ENCODE measurements at regions not wholly inside any gene's neighbourhood (a gene's known extent, or its start where the extent isn't known, plus 50 kb on each side); places are given as distances from the start of the nearest gene placed in this dataset.

DNA sequence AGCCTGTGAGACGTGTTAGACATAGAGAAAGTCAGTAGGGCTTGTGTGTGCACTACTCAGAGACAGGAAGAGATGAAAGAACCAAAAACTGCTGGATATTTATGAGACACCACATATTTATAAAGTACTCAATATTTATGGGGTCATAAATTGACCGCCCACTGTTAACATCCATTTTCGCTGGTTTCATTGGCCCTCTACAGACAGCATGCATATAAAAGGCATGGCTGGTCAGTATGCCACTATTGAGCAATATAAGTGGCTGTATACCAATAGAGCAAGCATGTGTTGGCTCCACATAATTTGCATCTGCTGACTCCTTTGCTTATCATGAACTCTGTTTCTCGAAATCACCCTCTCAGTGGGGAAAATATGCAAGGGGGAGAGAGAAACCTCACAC is 110.3 kb upstream of the BTN3A2 start:
- peaks cover 27% of the 10 kb centered on the region for H3K79me2 ChIP-seq (ENCODE audit: insufficient read depth)
- CTCF ChIA-PET: interaction anchor here (0.6 kb wide), 1 partner anchor 1629 kb away, joined by 3 read pairs; no protein-coding TSS in a partner anchor

DNA sequence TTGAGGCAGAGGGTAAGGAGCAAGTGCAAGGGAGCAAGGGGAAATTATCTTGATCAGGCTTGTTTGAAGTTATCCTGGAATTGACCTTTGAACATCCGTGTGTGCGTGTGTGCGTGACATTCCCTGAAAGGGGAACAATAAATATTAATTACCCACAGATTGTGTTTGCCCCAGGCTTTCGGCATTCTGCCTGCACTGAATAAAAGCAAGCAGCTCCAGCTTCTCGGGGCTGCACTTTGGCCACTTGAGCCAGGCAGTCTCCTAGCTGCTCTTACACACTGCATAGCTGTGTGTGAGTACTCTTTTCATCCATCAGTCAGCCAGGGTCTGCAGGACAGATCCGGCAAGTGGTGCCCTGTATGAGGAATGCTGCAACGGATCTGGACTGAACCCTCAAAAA is 107.7 kb upstream of the BTN3A2 start:
- no peak overlapping the region for H3K9ac ChIP-seq
- ChIA-PET CTCF (interaction anchor here (0.8 to 2.3 kb wide), 5 partner anchors 10 to 66 kb away, joined by 3 to 13 read pairs (median 6); a partner anchor contains a TSS), POLR2A (interaction anchor here (1.0 to 2.1 kb wide), 6 partner anchors 9 to 69 kb away, joined by 3 to 19 read pairs (median 4); a partner anchor contains a TSS)
- H3K9me2 ChIP-seq: no peaks in the 10 kb centered on the region
- H3F3A ChIP-seq (replicated peaks; ENCODE audit: insufficient read depth): peaks cover 13% of the 10 kb centered on the region
- 59% methylated on average over 7 of the region's 7 CpGs for WGBS (ENCODE audit: low lambda C conversion rate)
- H3K4me1 ChIP-seq (ENCODE audit: control insufficient read depth in 1 of 2, insufficient read depth in 2 of 2, low read depth in 1 of 2, low read length in 1 of 2): peaks cover 0 to 15% of the 10 kb centered on the region in 2 experiments; a peak in 2 of 4 replicates
- peaks cover 19% of the 10 kb centered on the region for H3K79me2 ChIP-seq (ENCODE audit: insufficient read depth)
- no peak overlapping the region for H2AFZ ChIP-seq (ENCODE audit: low read depth)
- no peaks in the 10 kb centered on the region for H3K27me3 ChIP-seq (ENCODE audit: insufficient read depth)
- peaks cover 0 to 4% of the 10 kb centered on the region in 2 experiments for H3K36me3 ChIP-seq (replicated peaks in 1 of 2; ENCODE audit: control insufficient read depth in 1 of 2, insufficient read depth in 2 of 2, low read length in 1 of 2)
- TF ChIP-seq, protein P1, sequence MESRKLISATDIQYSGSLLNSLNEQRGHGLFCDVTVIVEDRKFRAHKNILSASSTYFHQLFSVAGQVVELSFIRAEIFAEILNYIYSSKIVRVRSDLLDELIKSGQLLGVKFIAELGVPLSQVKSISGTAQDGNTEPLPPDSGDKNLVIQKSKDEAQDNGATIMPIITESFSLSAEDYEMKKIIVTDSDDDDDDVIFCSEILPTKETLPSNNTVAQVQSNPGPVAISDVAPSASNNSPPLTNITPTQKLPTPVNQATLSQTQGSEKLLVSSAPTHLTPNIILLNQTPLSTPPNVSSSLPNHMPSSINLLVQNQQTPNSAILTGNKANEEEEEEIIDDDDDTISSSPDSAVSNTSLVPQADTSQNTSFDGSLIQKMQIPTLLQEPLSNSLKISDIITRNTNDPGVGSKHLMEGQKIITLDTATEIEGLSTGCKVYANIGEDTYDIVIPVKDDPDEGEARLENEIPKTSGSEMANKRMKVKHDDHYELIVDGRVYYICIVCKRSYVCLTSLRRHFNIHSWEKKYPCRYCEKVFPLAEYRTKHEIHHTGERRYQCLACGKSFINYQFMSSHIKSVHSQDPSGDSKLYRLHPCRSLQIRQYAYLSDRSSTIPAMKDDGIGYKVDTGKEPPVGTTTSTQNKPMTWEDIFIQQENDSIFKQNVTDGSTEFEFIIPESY (IDR thresholded peaks at IDR 0.05; ENCODE audit: borderline replicate concordance, low read depth): no peak
- no peak for TF ChIP-seq GABPA (IDR thresholded peaks at IDR 0.05; ENCODE audit: low read depth)
- TF ChIP-seq, protein P2, sequence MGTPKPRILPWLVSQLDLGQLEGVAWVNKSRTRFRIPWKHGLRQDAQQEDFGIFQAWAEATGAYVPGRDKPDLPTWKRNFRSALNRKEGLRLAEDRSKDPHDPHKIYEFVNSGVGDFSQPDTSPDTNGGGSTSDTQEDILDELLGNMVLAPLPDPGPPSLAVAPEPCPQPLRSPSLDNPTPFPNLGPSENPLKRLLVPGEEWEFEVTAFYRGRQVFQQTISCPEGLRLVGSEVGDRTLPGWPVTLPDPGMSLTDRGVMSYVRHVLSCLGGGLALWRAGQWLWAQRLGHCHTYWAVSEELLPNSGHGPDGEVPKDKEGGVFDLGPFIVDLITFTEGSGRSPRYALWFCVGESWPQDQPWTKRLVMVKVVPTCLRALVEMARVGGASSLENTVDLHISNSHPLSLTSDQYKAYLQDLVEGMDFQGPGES (IDR thresholded peaks at IDR 0.05; ENCODE audit: low read depth, low read length): no peak
- TF ChIP-seq TAF1 (IDR thresholded peaks at IDR 0.05; ENCODE audit: borderline replicate concordance, low read depth, low read length): no peak
- TF ChIP-seq SMC3 (IDR thresholded peaks at IDR 0.05; ENCODE audit: low read depth, low read length): no peak
- no peak for TF ChIP-seq TCF12 (IDR thresholded peaks at IDR 0.05)
- no peak for TF ChIP-seq FOXJ3 (CRISPR knock-in tag; IDR thresholded peaks at IDR 0.05)
- 0 out of 2 replicates have a peak, but pooled peaks have one; percentile 17 for TF ChIP-seq RCOR1 (IDR thresholded peaks at IDR 0.05; ENCODE audit: low read length)
- no peak overlapping the region for H3K4me2 ChIP-seq
- H4K20me1 ChIP-seq (ENCODE audit: insufficient read depth): no peaks in the 10 kb centered on the region
- H3K9me3 ChIP-seq: no peaks in the 10 kb centered on the region
- DNase-seq: no peak
- H3K27ac ChIP-seq (ENCODE audit: low read depth in 2 of 2, low read length in 1 of 2): peak overlapping the region in 1 of 2 experiments; percentile 30; a peak in 2 of 4 replicates
- no peak overlapping the region for H3K4me3 ChIP-seq (ENCODE audit: low read depth in 2 of 2, low read length in 1 of 2)

More for the DNA sequence above, 110.3 kb upstream of the BTN3A2 start:
- Histone ChIP-seq H3K4me1 (ENCODE audit: control insufficient read depth in 1 of 2, insufficient read depth in 2 of 2, low read depth in 1 of 2, low read length in 1 of 2) (peaks cover 0 to 15% of the 10 kb centered on the region in 2 experiments; a peak in 2 of 4 replicates), H3K36me3 (replicated peaks in 1 of 2; ENCODE audit: control insufficient read depth in 1 of 2, insufficient read depth in 2 of 2, low read length in 1 of 2) (peaks cover 0 to 2% of the 10 kb centered on the region in 2 experiments), H3K4me3 (ENCODE audit: low read depth in 2 of 2, low read length in 1 of 2) (peak overlapping the region in 1 of 2 experiments; percentile 19; a peak in 1 of 4 replicates), H3K9me3 (no peaks in the 10 kb centered on the region), H3K27ac (ENCODE audit: low read depth in 2 of 2, low read length in 1 of 2) (peak overlapping the region in 1 of 2 experiments; percentile 50; a peak in 2 of 4 replicates), H3F3A (replicated peaks; ENCODE audit: insufficient read depth) (peaks cover 37% of the 10 kb centered on the region), H3K9ac (no peak overlapping the region), H3K4me2 (no peak overlapping the region), H3K27me3 (ENCODE audit: insufficient read depth) (no peaks in the 10 kb centered on the region), H4K20me1 (ENCODE audit: insufficient read depth) (no peaks in the 10 kb centered on the region), H3K9me2 (no peaks in the 10 kb centered on the region), H2AFZ (ENCODE audit: low read depth) (no peak overlapping the region; the same call in 1 of the 2 replicates)
- DNase-seq: no peak
- POLR2A ChIA-PET: interaction anchor here (1.5 kb wide), 1 partner anchor 16 kb away, joined by 8 read pairs; a partner anchor contains a TSS
- TF ChIP-seq SMC3 (IDR thresholded peaks at IDR 0.05; ENCODE audit: low read depth, low read length): no peak
- no peak for TF ChIP-seq EP300 (IDR thresholded peaks at IDR 0.05; ENCODE audit: borderline replicate concordance in 1 of 2, low read depth in 1 of 2, low read length in 1 of 2)
- no peak for TF ChIP-seq NRF1 (IDR thresholded peaks at IDR 0.05; ENCODE audit: low read depth, low read length)
- TF ChIP-seq RAD21 (IDR thresholded peaks at IDR 0.05; ENCODE audit: low read length): no peak
- WGBS (ENCODE audit: low lambda C conversion rate): 90% methylated on average over 4 of the region's 4 CpGs

Data from SK-N-SH (cell line).